HG02981 (cell line): ENCODE measurements at regions not wholly inside any gene's neighbourhood (a gene's known extent, or its start where the extent isn't known, plus 50 kb on each side); places are given as distances from the start of the nearest gene placed in this dataset.

Experiments used
- ATAC-seq: cut with Tn5 transposase; IDR thresholded peaks from one replicate; pipeline ENCODE4 v1.9.1; 2021; ENCODE audit warnings: mild to moderate bottlenecking, moderate library complexity; ENCODE audit not compliant: unreplicated experiment

- no peak for ATAC-seq
Measured at GRCh38 chr12:125954362-125954761, 889.1 kb downstream of the AACS start.

GRCh38 chr12:125956186-125956585 is 891.0 kb downstream of the AACS start:
- ATAC-seq: no peak

GRCh38 chr12:125966641-125967040 is 901.4 kb downstream of the AACS start:
- ATAC-seq: no peak

- no peak for ATAC-seq
Measured at GRCh38 chr12:125968413-125968812, 903.2 kb downstream of the AACS start.

- ATAC-seq: no peak
Measured at GRCh38 chr12:125971981-125972380, 906.7 kb downstream of the AACS start.

GRCh38 chr12:125978286-125978685 is 913.1 kb downstream of the AACS start:
- ATAC-seq: no peak

- ATAC-seq: no peak
Measured at GRCh38 chr12:125981610-125982253, 916.5 kb downstream of the AACS start.

- no peak for ATAC-seq
Measured at GRCh38 chr12:125983094-125983783, 918.0 kb downstream of the AACS start.

GRCh38 chr12:125983784-125984500 is 918.7 kb downstream of the AACS start:
- ATAC-seq: no peak

- ATAC-seq: no peak
Measured at GRCh38 chr12:125988545-125988944, 923.3 kb downstream of the AACS start.

- no peak for ATAC-seq
Measured at GRCh38 chr12:125989696-125990095, 924.5 kb downstream of the AACS start.

GRCh38 chr12:125996443-125996842 is 931.2 kb downstream of the AACS start:
- ATAC-seq: no peak

GRCh38 chr12:125999628-126000027 is 934.4 kb downstream of the AACS start:
- ATAC-seq: no peak

GRCh38 chr12:126019385-126019784 is 954.1 kb downstream of the AACS start:
- no peak for ATAC-seq

GRCh38 chr12:126021675-126022074 is 956.4 kb downstream of the AACS start:
- no peak for ATAC-seq

- no peak for ATAC-seq
Measured at GRCh38 chr12:126027825-126028224, 962.6 kb downstream of the AACS start.

GRCh38 chr12:126030573-126030972 is 965.3 kb downstream of the AACS start:
- no peak for ATAC-seq

- ATAC-seq: no peak
Measured at GRCh38 chr12:126033751-126034150, 968.5 kb downstream of the AACS start.

- ATAC-seq: no peak
Measured at GRCh38 chr12:126036348-126036747, 971.1 kb downstream of the AACS start.

GRCh38 chr12:126038434-126038833 is 973.2 kb downstream of the AACS start:
- ATAC-seq: no peak

GRCh38 chr12:126040307-126040706 is 975.1 kb downstream of the AACS start:
- ATAC-seq: no peak

- no peak for ATAC-seq
Measured at GRCh38 chr12:126042286-126042685, 977.1 kb downstream of the AACS start.
